ENCODE measurements at regions not wholly inside any gene's neighbourhood (a gene's known extent, or its start where the extent isn't known, plus 50 kb on each side); places are given as distances from the start of the nearest gene placed in this dataset.

DNA sequence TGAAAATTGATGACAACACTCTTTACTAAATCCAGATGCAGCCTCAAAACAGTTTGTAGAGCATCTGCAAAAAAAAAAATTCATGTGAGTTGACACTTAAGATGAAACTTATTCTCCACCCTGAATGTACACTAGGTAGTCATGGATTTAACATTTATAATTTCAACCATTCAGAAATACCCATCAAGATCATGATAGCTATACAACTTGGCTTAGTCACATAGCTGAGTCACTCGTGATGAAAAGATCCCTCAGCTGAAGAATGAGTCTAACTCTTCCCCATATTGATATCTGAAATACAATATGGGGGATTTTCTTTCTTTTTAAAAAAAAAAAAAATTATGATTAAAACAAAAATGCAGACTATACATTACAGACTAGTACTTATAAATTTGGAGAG is 104.8 kb upstream of the PLEKHG7 start:
- H3K36me3 ChIP-seq (ENCODE audit: control insufficient read depth, insufficient read depth, low read length), result no peaks in the 10 kb centered on the region
- no peak overlapping the region for H3K18ac ChIP-seq (ENCODE audit: low read length)
- no peak overlapping the region for H3K56ac ChIP-seq (ENCODE audit: low read length)
- H3K27ac ChIP-seq (ENCODE audit: low read depth, low read length), result no peak overlapping the region
- no CpG with 5 or more reads among the region's 1 CpG for WGBS (ENCODE audit: extremely low coverage, insufficient coverage, low lambda C conversion rate)
- no peaks in the 10 kb centered on the region for H3K79me2 ChIP-seq (ENCODE audit: control insufficient read depth, insufficient read depth, low read length)
- H2AK5ac ChIP-seq (ENCODE audit: low read length), result no peak overlapping the region
- no peak overlapping the region for H2BK120ac ChIP-seq (ENCODE audit: low read depth, low read length)
- no peaks in the 10 kb centered on the region for H3K4me1 ChIP-seq (ENCODE audit: control insufficient read depth, low read depth, low read length)
- H2BK5ac ChIP-seq (ENCODE audit: low read length), result no peak overlapping the region
- no peak for DNase-seq
- H3K4me2 ChIP-seq (ENCODE audit: low read length), result no peak overlapping the region
- H3K4ac ChIP-seq (ENCODE audit: low read depth, low read length), result no peak overlapping the region
- H2BK15ac ChIP-seq (replicated peaks; ENCODE audit: low read depth), result no peak overlapping the region
- H3K79me1 ChIP-seq (ENCODE audit: low read length), result no peaks in the 10 kb centered on the region
- H3K4me3 ChIP-seq (ENCODE audit: low read length), result no peak overlapping the region
- H3K23ac ChIP-seq (ENCODE audit: low read length), result no peak overlapping the region
- H4K8ac ChIP-seq (ENCODE audit: low read depth, low read length), result no peak overlapping the region
- no peak overlapping the region for H4K5ac ChIP-seq (ENCODE audit: low read length)
- H3K9ac ChIP-seq (ENCODE audit: low read length), result no peak overlapping the region
- no peaks in the 10 kb centered on the region for H3K27me3 ChIP-seq (ENCODE audit: insufficient read depth, low read length, poor library complexity)

- no peak overlapping the region for H2BK5ac ChIP-seq (ENCODE audit: low read length)
- H3K27me3 ChIP-seq (ENCODE audit: insufficient read depth, low read length, poor library complexity), result no peaks in the 10 kb centered on the region
- H3K23ac ChIP-seq (ENCODE audit: low read length), result no peak overlapping the region
- H3K56ac ChIP-seq (ENCODE audit: low read length), result no peak overlapping the region
- H2BK15ac ChIP-seq (replicated peaks; ENCODE audit: low read depth), result no peak overlapping the region
- H3K27ac ChIP-seq (ENCODE audit: low read depth, low read length), result no peak overlapping the region
- WGBS (ENCODE audit: extremely low coverage, insufficient coverage, low lambda C conversion rate), result no CpG with 5 or more reads among the region's 2 CpGs
- H2BK120ac ChIP-seq (ENCODE audit: low read depth, low read length), result no peak overlapping the region
- H3K4me1 ChIP-seq (ENCODE audit: control insufficient read depth, low read depth, low read length), result no peaks in the 10 kb centered on the region
- H3K4ac ChIP-seq (ENCODE audit: low read depth, low read length), result no peak overlapping the region
- no peak overlapping the region for H3K4me3 ChIP-seq (ENCODE audit: low read length)
- no peak overlapping the region for H4K8ac ChIP-seq (ENCODE audit: low read depth, low read length)
- H3K79me1 ChIP-seq (ENCODE audit: low read length), result no peaks in the 10 kb centered on the region
- no peaks in the 10 kb centered on the region for H3K36me3 ChIP-seq (ENCODE audit: control insufficient read depth, insufficient read depth, low read length)
- H2AK5ac ChIP-seq (ENCODE audit: low read length), result no peak overlapping the region
- DNase-seq, result no peak
- H3K79me2 ChIP-seq (ENCODE audit: control insufficient read depth, insufficient read depth, low read length), result no peaks in the 10 kb centered on the region
- H3K4me2 ChIP-seq (ENCODE audit: low read length), result no peak overlapping the region
- no peak overlapping the region for H3K9ac ChIP-seq (ENCODE audit: low read length)
- H3K18ac ChIP-seq (ENCODE audit: low read length), result no peak overlapping the region
- no peak overlapping the region for H4K5ac ChIP-seq (ENCODE audit: low read length)
Measured at GRCh38 chr12:92597118-92597517, 105.7 kb upstream of the PLEKHG7 start.

DNA sequence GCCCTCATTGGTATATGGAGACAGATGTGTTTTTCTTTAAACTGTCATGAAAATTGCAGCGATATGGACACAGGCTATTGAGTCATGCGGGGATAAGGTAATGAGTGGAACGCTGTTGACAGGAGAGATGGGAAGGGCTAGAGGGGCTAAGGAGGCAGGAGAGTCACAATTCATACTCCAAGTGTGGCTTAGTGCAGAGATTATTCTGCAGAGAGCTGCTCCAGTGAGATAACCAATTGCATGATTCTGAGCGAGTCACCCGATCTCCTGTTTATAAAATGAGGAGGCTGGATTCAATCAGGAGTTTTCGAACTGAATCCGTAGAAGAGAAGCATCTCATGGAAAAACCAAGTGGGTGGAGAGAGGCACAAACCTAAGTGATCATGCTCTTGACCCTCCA is 106.4 kb upstream of the PLEKHG7 start:
- no peak overlapping the region for H3K18ac ChIP-seq (ENCODE audit: low read length)
- H3K27me3 ChIP-seq (ENCODE audit: insufficient read depth, low read length, poor library complexity), result no peaks in the 10 kb centered on the region
- H3K79me2 ChIP-seq (ENCODE audit: control insufficient read depth, insufficient read depth, low read length), result no peaks in the 10 kb centered on the region
- no peak overlapping the region for H3K27ac ChIP-seq (ENCODE audit: low read depth, low read length)
- H3K79me1 ChIP-seq (ENCODE audit: low read length), result no peaks in the 10 kb centered on the region
- H3K4ac ChIP-seq (ENCODE audit: low read depth, low read length), result no peak overlapping the region
- H3K56ac ChIP-seq (ENCODE audit: low read length), result no peak overlapping the region
- H2BK15ac ChIP-seq (replicated peaks; ENCODE audit: low read depth), result no peak overlapping the region
- no peak overlapping the region for H2BK120ac ChIP-seq (ENCODE audit: low read depth, low read length)
- no peak overlapping the region for H3K23ac ChIP-seq (ENCODE audit: low read length)
- no peak overlapping the region for H2AK5ac ChIP-seq (ENCODE audit: low read length)
- H3K4me3 ChIP-seq (ENCODE audit: low read length), result no peak overlapping the region
- H4K8ac ChIP-seq (ENCODE audit: low read depth, low read length), result no peak overlapping the region
- WGBS (ENCODE audit: extremely low coverage, insufficient coverage, low lambda C conversion rate), result no CpG with 5 or more reads among the region's 7 CpGs
- H4K5ac ChIP-seq (ENCODE audit: low read length), result no peak overlapping the region
- H3K9ac ChIP-seq (ENCODE audit: low read length), result no peak overlapping the region
- H3K36me3 ChIP-seq (ENCODE audit: control insufficient read depth, insufficient read depth, low read length), result no peaks in the 10 kb centered on the region
- H2BK5ac ChIP-seq (ENCODE audit: low read length), result no peak overlapping the region
- DNase-seq, result no peak
- H3K4me1 ChIP-seq (ENCODE audit: control insufficient read depth, low read depth, low read length), result no peaks in the 10 kb centered on the region
- no peak overlapping the region for H3K4me2 ChIP-seq (ENCODE audit: low read length)

- no peaks in the 10 kb centered on the region for H3K79me2 ChIP-seq (ENCODE audit: control insufficient read depth, insufficient read depth, low read length)
- no peak for DNase-seq
- H4K8ac ChIP-seq (ENCODE audit: low read depth, low read length), result no peak overlapping the region
- H3K4me2 ChIP-seq (ENCODE audit: low read length), result no peak overlapping the region
- WGBS (ENCODE audit: extremely low coverage, insufficient coverage, low lambda C conversion rate), result no CpG with 5 or more reads among the region's 1 CpG
- H3K27ac ChIP-seq (ENCODE audit: low read depth, low read length), result no peak overlapping the region
- H3K79me1 ChIP-seq (ENCODE audit: low read length), result no peaks in the 10 kb centered on the region
- H3K4me3 ChIP-seq (ENCODE audit: low read length), result no peak overlapping the region
- no peak overlapping the region for H2BK15ac ChIP-seq (replicated peaks; ENCODE audit: low read depth)
- no peak overlapping the region for H2BK120ac ChIP-seq (ENCODE audit: low read depth, low read length)
- no peaks in the 10 kb centered on the region for H3K4me1 ChIP-seq (ENCODE audit: control insufficient read depth, low read depth, low read length)
- H2AK5ac ChIP-seq (ENCODE audit: low read length), result no peak overlapping the region
- no peaks in the 10 kb centered on the region for H3K36me3 ChIP-seq (ENCODE audit: control insufficient read depth, insufficient read depth, low read length)
- H3K56ac ChIP-seq (ENCODE audit: low read length), result no peak overlapping the region
- no peak overlapping the region for H4K5ac ChIP-seq (ENCODE audit: low read length)
- H3K4ac ChIP-seq (ENCODE audit: low read depth, low read length), result no peak overlapping the region
- H3K9ac ChIP-seq (ENCODE audit: low read length), result no peak overlapping the region
- no peak overlapping the region for H3K23ac ChIP-seq (ENCODE audit: low read length)
- H3K27me3 ChIP-seq (ENCODE audit: insufficient read depth, low read length, poor library complexity), result no peaks in the 10 kb centered on the region
- no peak overlapping the region for H3K18ac ChIP-seq (ENCODE audit: low read length)
- no peak overlapping the region for H2BK5ac ChIP-seq (ENCODE audit: low read length)
Measured at GRCh38 chr12:92595663-92596062, 107.1 kb upstream of the PLEKHG7 start.

- Histone ChIP-seq H2AK5ac (ENCODE audit: low read length) (no peak overlapping the region), H2BK120ac (ENCODE audit: low read depth, low read length) (no peak overlapping the region), H3K4me1 (ENCODE audit: control insufficient read depth, low read depth, low read length) (no peaks in the 10 kb centered on the region), H3K23ac (ENCODE audit: low read length) (no peak overlapping the region), H2BK5ac (ENCODE audit: low read length) (no peak overlapping the region), H3K18ac (ENCODE audit: low read length) (no peak overlapping the region), H3K9ac (ENCODE audit: low read length) (no peak overlapping the region), H4K8ac (ENCODE audit: low read depth, low read length) (no peak overlapping the region), H3K56ac (ENCODE audit: low read length) (no peak overlapping the region), H3K4me2 (ENCODE audit: low read length) (no peak overlapping the region), H3K79me2 (ENCODE audit: control insufficient read depth, insufficient read depth, low read length) (no peaks in the 10 kb centered on the region), H3K4ac (ENCODE audit: low read depth, low read length) (no peak overlapping the region), H2BK15ac (replicated peaks; ENCODE audit: low read depth) (no peak overlapping the region), H3K79me1 (ENCODE audit: low read length) (no peaks in the 10 kb centered on the region), H3K4me3 (ENCODE audit: low read length) (no peak overlapping the region), H3K27me3 (ENCODE audit: insufficient read depth, low read length, poor library complexity) (no peaks in the 10 kb centered on the region), H3K36me3 (ENCODE audit: control insufficient read depth, insufficient read depth, low read length) (no peaks in the 10 kb centered on the region), H3K27ac (ENCODE audit: low read depth, low read length) (no peak overlapping the region), H4K5ac (ENCODE audit: low read length) (no peak overlapping the region)
- peak; percentile 32 for DNase-seq
- WGBS (ENCODE audit: extremely low coverage, insufficient coverage, low lambda C conversion rate), result no CpG with 5 or more reads among the region's 8 CpGs
Measured at GRCh38 chr12:92593734-92594402, 108.9 kb upstream of the PLEKHG7 start.

DNA sequence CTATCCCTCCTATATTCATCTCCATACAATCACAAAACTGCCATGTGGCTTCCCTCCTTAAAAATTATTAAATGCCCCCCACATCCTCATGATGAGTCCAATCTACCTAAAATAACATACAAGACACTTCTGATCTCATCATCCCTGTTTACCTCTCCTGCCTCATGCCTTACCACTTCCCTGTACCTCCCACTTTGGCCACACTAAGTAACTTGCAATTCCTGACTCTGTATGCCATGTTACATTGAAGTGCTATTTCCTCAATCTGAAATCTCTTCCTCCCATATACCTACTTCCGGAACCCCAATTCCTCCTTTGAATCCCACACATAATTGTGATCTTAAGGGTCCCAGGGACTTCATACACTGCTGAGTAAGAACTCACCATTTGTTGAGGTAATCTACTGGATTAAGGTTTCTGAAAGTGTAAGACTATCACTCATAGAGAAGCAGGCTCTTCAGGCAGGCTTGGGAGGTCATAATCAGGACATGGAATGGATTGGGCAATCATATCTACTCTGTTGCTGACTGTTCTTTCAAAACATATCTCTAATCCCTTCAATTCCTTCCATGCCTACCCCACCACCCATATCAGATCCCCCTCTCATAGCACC is 117.6 kb upstream of the PLEKHG7 start:
- Histone ChIP-seq H4K5ac (ENCODE audit: low read length) (no peak overlapping the region), H4K8ac (ENCODE audit: low read depth, low read length) (no peak overlapping the region), H3K79me1 (ENCODE audit: low read length) (no peaks in the 10 kb centered on the region), H3K36me3 (ENCODE audit: control insufficient read depth, insufficient read depth, low read length) (no peaks in the 10 kb centered on the region), H3K27ac (ENCODE audit: low read depth, low read length) (no peak overlapping the region), H3K23ac (ENCODE audit: low read length) (no peak overlapping the region), H3K79me2 (ENCODE audit: control insufficient read depth, insufficient read depth, low read length) (no peaks in the 10 kb centered on the region), H3K4ac (ENCODE audit: low read depth, low read length) (no peak overlapping the region), H3K4me1 (ENCODE audit: control insufficient read depth, low read depth, low read length) (no peaks in the 10 kb centered on the region), H2AK5ac (ENCODE audit: low read length) (no peak overlapping the region), H2BK120ac (ENCODE audit: low read depth, low read length) (no peak overlapping the region), H3K4me2 (ENCODE audit: low read length) (no peak overlapping the region), H3K27me3 (ENCODE audit: insufficient read depth, low read length, poor library complexity) (no peaks in the 10 kb centered on the region), H2BK15ac (replicated peaks; ENCODE audit: low read depth) (no peak overlapping the region), H3K4me3 (ENCODE audit: low read length) (no peak overlapping the region), H3K9ac (ENCODE audit: low read length) (no peak overlapping the region), H2BK5ac (ENCODE audit: low read length) (no peak overlapping the region), H3K56ac (ENCODE audit: low read length) (no peak overlapping the region), H3K18ac (ENCODE audit: low read length) (no peak overlapping the region)
- no CpG with 5 or more reads among the region's 1 CpG for WGBS (ENCODE audit: extremely low coverage, insufficient coverage, low lambda C conversion rate)
- no peak for DNase-seq
